ENCODE measurements at regions not wholly inside any gene's neighbourhood (a gene's known extent, or its start where the extent isn't known, plus 50 kb on each side); places are given as distances from the start of the nearest gene placed in this dataset.

GRCh38 chr6:167435209-167435728, 110.4 kb downstream of the TTLL2 start:
- TF ChIP-seq CTCF (conservative IDR thresholded peaks at IDR 0.05; ENCODE audit: low read depth, low read length) = no peak
- no peak for TF ChIP-seq EZH2 (IDR thresholded peaks at IDR 0.05; ENCODE audit: borderline replicate concordance, low read depth, low read length, poor library complexity, severe bottlenecking)

Measured in A673 (cell line).